ENCODE measurements at regions not wholly inside any gene's neighbourhood (a gene's known extent, or its start where the extent isn't known, plus 50 kb on each side); places are given as distances from the start of the nearest gene placed in this dataset.

DNA sequence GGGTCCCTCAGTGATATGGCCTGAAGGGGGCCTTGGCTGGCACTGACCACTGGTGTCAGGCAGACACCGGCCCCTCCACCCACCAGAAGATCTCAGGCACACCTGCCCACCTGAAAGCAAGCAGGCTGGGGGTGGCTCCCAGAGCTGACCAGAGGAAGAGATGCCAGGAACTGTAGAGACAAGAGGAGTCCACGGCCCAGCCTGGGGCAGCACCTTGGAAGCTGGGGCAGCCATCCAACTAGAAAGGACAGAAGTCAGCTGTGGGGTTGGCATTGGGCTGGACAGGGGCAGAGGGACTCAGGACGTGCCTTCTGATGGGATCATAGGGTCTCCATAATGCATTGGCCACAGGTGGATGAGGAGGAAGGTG lies 144.3 kb downstream of the ZNF248 start:
- TF ChIP-seq, protein P1, sequence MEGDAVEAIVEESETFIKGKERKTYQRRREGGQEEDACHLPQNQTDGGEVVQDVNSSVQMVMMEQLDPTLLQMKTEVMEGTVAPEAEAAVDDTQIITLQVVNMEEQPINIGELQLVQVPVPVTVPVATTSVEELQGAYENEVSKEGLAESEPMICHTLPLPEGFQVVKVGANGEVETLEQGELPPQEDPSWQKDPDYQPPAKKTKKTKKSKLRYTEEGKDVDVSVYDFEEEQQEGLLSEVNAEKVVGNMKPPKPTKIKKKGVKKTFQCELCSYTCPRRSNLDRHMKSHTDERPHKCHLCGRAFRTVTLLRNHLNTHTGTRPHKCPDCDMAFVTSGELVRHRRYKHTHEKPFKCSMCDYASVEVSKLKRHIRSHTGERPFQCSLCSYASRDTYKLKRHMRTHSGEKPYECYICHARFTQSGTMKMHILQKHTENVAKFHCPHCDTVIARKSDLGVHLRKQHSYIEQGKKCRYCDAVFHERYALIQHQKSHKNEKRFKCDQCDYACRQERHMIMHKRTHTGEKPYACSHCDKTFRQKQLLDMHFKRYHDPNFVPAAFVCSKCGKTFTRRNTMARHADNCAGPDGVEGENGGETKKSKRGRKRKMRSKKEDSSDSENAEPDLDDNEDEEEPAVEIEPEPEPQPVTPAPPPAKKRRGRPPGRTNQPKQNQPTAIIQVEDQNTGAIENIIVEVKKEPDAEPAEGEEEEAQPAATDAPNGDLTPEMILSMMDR (IDR thresholded peaks at IDR 0.05 in 2 of 3, conservative IDR thresholded peaks at IDR 0.05 in 1 of 3; ENCODE audit: control insufficient read depth in 2 of 3, extremely low read depth in 1 of 3, insufficient read depth in 1 of 3, low read depth in 3 of 3, low read length in 3 of 3): no peak
- TF ChIP-seq, protein P2, sequence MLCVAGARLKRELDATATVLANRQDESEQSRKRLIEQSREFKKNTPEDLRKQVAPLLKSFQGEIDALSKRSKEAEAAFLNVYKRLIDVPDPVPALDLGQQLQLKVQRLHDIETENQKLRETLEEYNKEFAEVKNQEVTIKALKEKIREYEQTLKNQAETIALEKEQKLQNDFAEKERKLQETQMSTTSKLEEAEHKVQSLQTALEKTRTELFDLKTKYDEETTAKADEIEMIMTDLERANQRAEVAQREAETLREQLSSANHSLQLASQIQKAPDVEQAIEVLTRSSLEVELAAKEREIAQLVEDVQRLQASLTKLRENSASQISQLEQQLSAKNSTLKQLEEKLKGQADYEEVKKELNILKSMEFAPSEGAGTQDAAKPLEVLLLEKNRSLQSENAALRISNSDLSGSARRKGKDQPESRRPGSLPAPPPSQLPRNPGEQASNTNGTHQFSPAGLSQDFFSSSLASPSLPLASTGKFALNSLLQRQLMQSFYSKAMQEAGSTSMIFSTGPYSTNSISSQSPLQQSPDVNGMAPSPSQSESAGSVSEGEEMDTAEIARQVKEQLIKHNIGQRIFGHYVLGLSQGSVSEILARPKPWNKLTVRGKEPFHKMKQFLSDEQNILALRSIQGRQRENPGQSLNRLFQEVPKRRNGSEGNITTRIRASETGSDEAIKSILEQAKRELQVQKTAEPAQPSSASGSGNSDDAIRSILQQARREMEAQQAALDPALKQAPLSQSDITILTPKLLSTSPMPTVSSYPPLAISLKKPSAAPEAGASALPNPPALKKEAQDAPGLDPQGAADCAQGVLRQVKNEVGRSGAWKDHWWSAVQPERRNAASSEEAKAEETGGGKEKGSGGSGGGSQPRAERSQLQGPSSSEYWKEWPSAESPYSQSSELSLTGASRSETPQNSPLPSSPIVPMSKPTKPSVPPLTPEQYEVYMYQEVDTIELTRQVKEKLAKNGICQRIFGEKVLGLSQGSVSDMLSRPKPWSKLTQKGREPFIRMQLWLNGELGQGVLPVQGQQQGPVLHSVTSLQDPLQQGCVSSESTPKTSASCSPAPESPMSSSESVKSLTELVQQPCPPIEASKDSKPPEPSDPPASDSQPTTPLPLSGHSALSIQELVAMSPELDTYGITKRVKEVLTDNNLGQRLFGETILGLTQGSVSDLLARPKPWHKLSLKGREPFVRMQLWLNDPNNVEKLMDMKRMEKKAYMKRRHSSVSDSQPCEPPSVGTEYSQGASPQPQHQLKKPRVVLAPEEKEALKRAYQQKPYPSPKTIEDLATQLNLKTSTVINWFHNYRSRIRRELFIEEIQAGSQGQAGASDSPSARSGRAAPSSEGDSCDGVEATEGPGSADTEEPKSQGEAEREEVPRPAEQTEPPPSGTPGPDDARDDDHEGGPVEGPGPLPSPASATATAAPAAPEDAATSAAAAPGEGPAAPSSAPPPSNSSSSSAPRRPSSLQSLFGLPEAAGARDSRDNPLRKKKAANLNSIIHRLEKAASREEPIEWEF (IDR thresholded peaks at IDR 0.05; ENCODE audit: insufficient replicate concordance, low read depth, low read length): no peak
- TF ChIP-seq EZH2 (IDR thresholded peaks at IDR 0.05; ENCODE audit: borderline replicate concordance, control insufficient read depth, low read depth, low read length): no peak
- no peak for TF ChIP-seq SREBF2 (IDR thresholded peaks at IDR 0.05; ENCODE audit: low read length)
- TF ChIP-seq EP300 (IDR thresholded peaks at IDR 0.05; ENCODE audit: borderline replicate concordance in 1 of 2, control insufficient read depth in 1 of 2, low read depth in 2 of 2, low read length in 2 of 2): no peak
- no peak for TF ChIP-seq SPI1 (IDR thresholded peaks at IDR 0.05; ENCODE audit: borderline replicate concordance, insufficient read depth, low read depth, low read length)
- TF ChIP-seq TAF1 (IDR thresholded peaks at IDR 0.05; ENCODE audit: borderline replicate concordance, low read depth, low read length): no peak
- TF ChIP-seq SIX5 (IDR thresholded peaks at IDR 0.05; ENCODE audit: low read depth, low read length, severe bottlenecking): no peak
- TF ChIP-seq ZZZ3 (IDR thresholded peaks at IDR 0.05; ENCODE audit: control insufficient read depth, insufficient read length, low read depth): no peak

All from GM12878 (cell line).